GM23338 (cell line): ENCODE measurements at regions not wholly inside any gene's neighbourhood (a gene's known extent, or its start where the extent isn't known, plus 50 kb on each side); places are given as distances from the start of the nearest gene placed in this dataset.

Experiments used
- EZH2 ChIP-seq: fragments of 200-600 bp; sonication (generic); IDR thresholded peaks from one replicate; pipeline ENCODE4 v1.8.0; 2017; ENCODE audit warnings: antibody characterized with exemption, mild to moderate bottlenecking, low read depth; ENCODE audit not compliant: unreplicated experiment
- REST ChIP-seq: IDR thresholded peaks from one replicate; pipeline ENCODE4 v1.6.1; 2018; ENCODE audit warnings: antibody characterized with exemption; ENCODE audit not compliant: unreplicated experiment

DNA sequence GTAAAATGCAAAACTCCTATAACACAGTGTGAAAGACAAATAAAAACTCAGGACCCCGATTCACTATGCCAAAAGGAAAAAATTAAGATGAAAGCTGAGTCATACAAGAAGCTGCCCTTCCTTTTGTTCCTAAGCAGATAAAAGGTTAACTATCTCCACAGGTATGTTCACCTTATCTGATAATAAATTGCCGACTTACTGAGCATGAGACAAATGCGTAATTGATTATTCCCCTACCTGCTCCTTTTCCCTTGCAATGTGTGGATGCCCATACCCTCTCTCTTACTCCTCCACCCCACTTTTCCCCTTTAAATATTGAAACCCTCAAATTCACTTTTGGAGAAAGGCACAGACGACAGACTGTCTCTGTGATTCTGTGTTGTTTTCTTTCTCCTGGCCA, 148.6 kb upstream of the TMEM260 start:
- no peak for TF ChIP-seq REST
- no peak for TF ChIP-seq EZH2
